HG02884 (cell line): ENCODE measurements at regions not wholly inside any gene's neighbourhood (a gene's known extent, or its start where the extent isn't known, plus 50 kb on each side); places are given as distances from the start of the nearest gene placed in this dataset.

ENCODE experiments used
- ATAC-seq: cut with Tn5 transposase; IDR thresholded peaks from one replicate; pipeline ENCODE4 v1.9.1; 2021; ENCODE audit warnings: mild to moderate bottlenecking, moderate library complexity; ENCODE audit not compliant: unreplicated experiment

- ATAC-seq = no peak
Measured at GRCh38 chrX:43005561-43005960, 227.6 kb upstream of the PPP1R2C start.

GRCh38 chrX:43008356-43008755, 230.4 kb upstream of the PPP1R2C start:
- no peak for ATAC-seq

- no peak for ATAC-seq
Measured at GRCh38 chrX:43016021-43016420, 238.1 kb upstream of the PPP1R2C start.

- ATAC-seq = no peak
Measured at GRCh38 chrX:43018031-43018430, 240.1 kb upstream of the PPP1R2C start.

- ATAC-seq = no peak
Measured at GRCh38 chrX:43019021-43019420, 241.1 kb upstream of the PPP1R2C start.

GRCh38 chrX:43025806-43026315, 247.9 kb upstream of the PPP1R2C start:
- ATAC-seq = no peak

GRCh38 chrX:43064096-43064495, 286.1 kb upstream of the PPP1R2C start:
- no peak for ATAC-seq

GRCh38 chrX:43065978-43066377, 288.0 kb upstream of the PPP1R2C start:
- ATAC-seq = no peak

GRCh38 chrX:43068639-43069038, 290.7 kb upstream of the PPP1R2C start:
- no peak for ATAC-seq

GRCh38 chrX:43083016-43083415, 305.1 kb upstream of the PPP1R2C start:
- no peak for ATAC-seq

- no peak for ATAC-seq
Measured at GRCh38 chrX:43087830-43088229, 309.9 kb upstream of the PPP1R2C start.

- ATAC-seq = no peak
Measured at GRCh38 chrX:43096830-43097229, 318.9 kb upstream of the PPP1R2C start.

GRCh38 chrX:43106009-43106408, 328.0 kb upstream of the PPP1R2C start:
- no peak for ATAC-seq

- ATAC-seq = no peak
Measured at GRCh38 chrX:43108828-43109227, 330.9 kb upstream of the PPP1R2C start.

- ATAC-seq = no peak
Measured at GRCh38 chrX:43121637-43122036, 343.7 kb upstream of the PPP1R2C start.

GRCh38 chrX:43139645-43140044, 361.7 kb upstream of the PPP1R2C start:
- ATAC-seq = no peak

GRCh38 chrX:43140582-43140981, 362.6 kb upstream of the PPP1R2C start:
- no peak for ATAC-seq

- ATAC-seq = no peak
Measured at GRCh38 chrX:43141885-43142284, 363.9 kb upstream of the PPP1R2C start.

- ATAC-seq = no peak
Measured at GRCh38 chrX:43148305-43148704, 370.3 kb upstream of the PPP1R2C start.

GRCh38 chrX:43165343-43165920, 387.5 kb upstream of the PPP1R2C start:
- ATAC-seq = no peak

GRCh38 chrX:43166874-43167273, 388.9 kb upstream of the PPP1R2C start:
- no peak for ATAC-seq

- no peak for ATAC-seq
Measured at GRCh38 chrX:43175434-43175833, 397.5 kb upstream of the PPP1R2C start.

- ATAC-seq = no peak
Measured at GRCh38 chrX:43176686-43177085, 398.7 kb upstream of the PPP1R2C start.
